ENCODE measurements at regions not wholly inside any gene's neighbourhood (a gene's known extent, or its start where the extent isn't known, plus 50 kb on each side); places are given as distances from the start of the nearest gene placed in this dataset.

DNA sequence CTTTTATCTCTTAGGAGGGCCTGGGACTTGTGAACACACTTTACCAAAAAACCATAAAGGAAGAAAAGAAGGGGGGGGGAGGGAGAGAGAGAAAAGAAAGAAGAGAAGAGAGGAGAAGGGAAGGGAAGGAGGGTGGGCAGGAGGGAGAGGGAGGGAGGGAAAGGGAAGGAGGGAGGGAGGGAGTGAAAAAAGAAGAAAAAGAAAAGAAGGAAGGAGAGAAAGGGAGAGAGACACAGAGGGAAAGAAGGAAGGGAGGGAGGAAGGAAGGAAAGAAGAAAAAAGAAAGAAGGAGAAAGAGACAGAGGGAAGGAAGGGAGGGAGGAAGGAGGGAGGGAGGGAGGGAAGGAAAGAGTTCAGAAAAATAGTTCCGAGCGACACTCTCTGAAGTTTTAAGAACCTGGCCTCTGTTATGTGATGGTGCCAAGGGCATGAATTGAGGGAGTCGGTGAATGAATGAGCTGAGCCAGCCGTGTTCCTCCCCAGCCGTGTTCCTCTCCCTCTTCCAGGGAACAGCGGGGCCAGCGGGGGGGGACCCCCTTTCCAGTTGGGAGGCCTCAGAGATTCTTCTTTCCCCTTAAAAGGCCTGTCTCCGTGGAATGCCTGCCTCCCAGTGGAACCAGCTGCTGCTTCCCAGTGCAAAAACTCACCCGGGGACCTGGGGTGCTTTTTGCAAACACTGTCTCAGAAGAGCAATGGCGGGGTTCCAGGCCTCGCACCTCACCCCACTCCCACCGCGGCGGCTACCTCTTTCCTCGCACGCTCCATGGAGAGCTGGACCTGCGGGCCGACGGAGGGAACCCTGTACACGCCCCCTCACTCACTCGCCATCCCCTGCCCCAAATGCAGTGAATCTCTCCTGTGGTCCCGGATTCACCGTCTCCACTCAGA, 84.1 kb downstream of the FOXL3 start:
- H4K20me1 ChIP-seq (ENCODE audit: control insufficient read depth, insufficient read depth) = no peaks in the 10 kb centered on the region
- no peaks in the 10 kb centered on the region for H3K27me3 ChIP-seq (replicated peaks in 1 of 2; ENCODE audit: control insufficient read depth in 2 of 2, insufficient read depth in 2 of 2, low read length in 1 of 2)
- H3K79me2 ChIP-seq (ENCODE audit: control insufficient read depth, insufficient read depth, low read length) = no peaks in the 10 kb centered on the region
- no peak overlapping the region for H3K4me3 ChIP-seq
- FAIRE-seq (no peak), ATAC-seq (no peak), DNase-seq (ENCODE audit: low read depth, low spot score) (no peak)
- no peak overlapping the region for H3K4me2 ChIP-seq (ENCODE audit: control insufficient read depth, insufficient read depth)
- H3K9ac ChIP-seq (ENCODE audit: control insufficient read depth, insufficient read depth, low read length) = no peak overlapping the region
- in situ Hi-C loops (cut with MboI) = no loop called here
- intact Hi-C loops (cut with micrococcal nuclease; ENCODE audit: unreplicated experiment) = no loop called here
- no peaks in the 10 kb centered on the region for H3K36me3 ChIP-seq (ENCODE audit: control insufficient read depth in 2 of 2, insufficient read depth in 2 of 2, low read length in 1 of 2)
- BruUV-seq (replicated peaks) = no TSS peak
- no peaks in the 10 kb centered on the region; the same call in 2 of the 3 replicates for H3K9me3 ChIP-seq (replicated peaks; ENCODE audit: control insufficient read depth, insufficient read depth, low read length)
- ChIA-PET SMC1A (ENCODE audit: uncharacterized antibody, unreplicated experiment) (no interaction called here), CTCF (no interaction called here), POLR2A (no interaction called here), RAD21 (ENCODE audit: unreplicated experiment) (no interaction called here)
- 61% methylated on average over 23 of the region's 23 CpGs for WGBS (ENCODE audit: insufficient coverage, insufficient replicate concordance, low lambda C conversion rate, missing lambda C conversion rate)
- no peaks in the 10 kb centered on the region for H3K4me1 ChIP-seq (ENCODE audit: control insufficient read depth, insufficient read depth, low read length)
- no peak overlapping the region for H3K27ac ChIP-seq (ENCODE audit: control insufficient read depth, insufficient read depth)
- no peak overlapping the region for H2AFZ ChIP-seq (ENCODE audit: control insufficient read depth, low read depth, low read length)
- TF ChIP-seq JUND (IDR thresholded peaks at IDR 0.05; ENCODE audit: low read depth, low read length) = no peak
- no peak for TF ChIP-seq TCF3 (IDR thresholded peaks at IDR 0.05; ENCODE audit: borderline replicate concordance, insufficient read depth, low read depth, low read length)
- no peak for TF ChIP-seq HDAC2 (IDR thresholded peaks at IDR 0.05)
- no peak for TF ChIP-seq ETV6 (conservative IDR thresholded peaks at IDR 0.05 in 1 of 2, IDR thresholded peaks at IDR 0.05 in 1 of 2; ENCODE audit: borderline replicate concordance in 1 of 2, low read depth in 1 of 2)
- TF ChIP-seq, protein P1, sequence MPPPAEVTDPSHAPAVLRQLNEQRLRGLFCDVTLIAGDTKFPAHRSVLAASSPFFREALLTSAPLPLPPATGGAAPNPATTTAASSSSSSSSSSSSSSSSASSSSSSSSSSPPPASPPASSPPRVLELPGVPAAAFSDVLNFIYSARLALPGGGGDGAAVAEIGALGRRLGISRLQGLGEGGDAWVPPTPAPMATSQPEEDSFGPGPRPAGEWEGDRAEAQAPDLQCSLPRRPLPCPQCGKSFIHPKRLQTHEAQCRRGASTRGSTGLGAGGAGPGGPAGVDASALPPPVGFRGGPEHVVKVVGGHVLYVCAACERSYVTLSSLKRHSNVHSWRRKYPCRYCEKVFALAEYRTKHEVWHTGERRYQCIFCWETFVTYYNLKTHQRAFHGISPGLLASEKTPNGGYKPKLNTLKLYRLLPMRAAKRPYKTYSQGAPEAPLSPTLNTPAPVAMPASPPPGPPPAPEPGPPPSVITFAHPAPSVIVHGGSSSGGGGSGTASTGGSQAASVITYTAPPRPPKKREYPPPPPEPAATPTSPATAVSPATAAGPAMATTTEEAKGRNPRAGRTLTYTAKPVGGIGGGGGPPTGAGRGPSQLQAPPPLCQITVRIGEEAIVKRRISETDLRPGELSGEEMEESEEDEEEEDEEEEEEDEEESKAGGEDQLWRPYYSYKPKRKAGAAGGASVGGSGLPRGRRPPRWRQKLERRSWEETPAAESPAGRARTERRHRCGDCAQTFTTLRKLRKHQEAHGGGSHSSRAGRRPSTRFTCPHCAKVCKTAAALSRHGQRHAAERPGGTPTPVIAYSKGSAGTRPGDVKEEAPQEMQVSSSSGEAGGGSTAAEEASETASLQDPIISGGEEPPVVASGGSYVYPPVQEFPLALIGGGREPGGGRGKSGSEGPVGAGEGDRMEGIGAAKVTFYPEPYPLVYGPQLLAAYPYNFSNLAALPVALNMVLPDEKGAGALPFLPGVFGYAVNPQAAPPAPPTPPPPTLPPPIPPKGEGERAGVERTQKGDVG (CRISPR knock-in tag; IDR thresholded peaks at IDR 0.05) = no peak
- no peak for TF ChIP-seq NR2C2 (IDR thresholded peaks at IDR 0.05; ENCODE audit: borderline replicate concordance, control insufficient read depth, insufficient read length, low read depth)
- no peak for TF ChIP-seq MEF2A (IDR thresholded peaks at IDR 0.05; ENCODE audit: insufficient read depth, low read depth, low read length)
- no peak for TF ChIP-seq CBX3 (IDR thresholded peaks at IDR 0.05; ENCODE audit: borderline replicate concordance, low read depth)
- TF ChIP-seq RB1 (IDR thresholded peaks at IDR 0.05; ENCODE audit: borderline replicate concordance) = no peak
- TF ChIP-seq, protein P2, sequence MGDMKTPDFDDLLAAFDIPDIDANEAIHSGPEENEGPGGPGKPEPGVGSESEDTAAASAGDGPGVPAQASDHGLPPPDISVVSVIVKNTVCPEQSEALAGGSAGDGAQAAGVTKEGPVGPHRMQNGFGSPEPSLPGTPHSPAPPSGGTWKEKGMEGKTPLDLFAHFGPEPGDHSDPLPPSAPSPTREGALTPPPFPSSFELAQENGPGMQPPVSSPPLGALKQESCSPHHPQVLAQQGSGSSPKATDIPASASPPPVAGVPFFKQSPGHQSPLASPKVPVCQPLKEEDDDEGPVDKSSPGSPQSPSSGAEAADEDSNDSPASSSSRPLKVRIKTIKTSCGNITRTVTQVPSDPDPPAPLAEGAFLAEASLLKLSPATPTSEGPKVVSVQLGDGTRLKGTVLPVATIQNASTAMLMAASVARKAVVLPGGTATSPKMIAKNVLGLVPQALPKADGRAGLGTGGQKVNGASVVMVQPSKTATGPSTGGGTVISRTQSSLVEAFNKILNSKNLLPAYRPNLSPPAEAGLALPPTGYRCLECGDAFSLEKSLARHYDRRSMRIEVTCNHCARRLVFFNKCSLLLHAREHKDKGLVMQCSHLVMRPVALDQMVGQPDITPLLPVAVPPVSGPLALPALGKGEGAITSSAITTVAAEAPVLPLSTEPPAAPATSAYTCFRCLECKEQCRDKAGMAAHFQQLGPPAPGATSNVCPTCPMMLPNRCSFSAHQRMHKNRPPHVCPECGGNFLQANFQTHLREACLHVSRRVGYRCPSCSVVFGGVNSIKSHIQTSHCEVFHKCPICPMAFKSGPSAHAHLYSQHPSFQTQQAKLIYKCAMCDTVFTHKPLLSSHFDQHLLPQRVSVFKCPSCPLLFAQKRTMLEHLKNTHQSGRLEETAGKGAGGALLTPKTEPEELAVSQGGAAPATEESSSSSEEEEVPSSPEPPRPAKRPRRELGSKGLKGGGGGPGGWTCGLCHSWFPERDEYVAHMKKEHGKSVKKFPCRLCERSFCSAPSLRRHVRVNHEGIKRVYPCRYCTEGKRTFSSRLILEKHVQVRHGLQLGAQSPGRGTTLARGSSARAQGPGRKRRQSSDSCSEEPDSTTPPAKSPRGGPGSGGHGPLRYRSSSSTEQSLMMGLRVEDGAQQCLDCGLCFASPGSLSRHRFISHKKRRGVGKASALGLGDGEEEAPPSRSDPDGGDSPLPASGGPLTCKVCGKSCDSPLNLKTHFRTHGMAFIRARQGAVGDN (IDR thresholded peaks at IDR 0.05) = no peak
- TF ChIP-seq, protein P3, sequence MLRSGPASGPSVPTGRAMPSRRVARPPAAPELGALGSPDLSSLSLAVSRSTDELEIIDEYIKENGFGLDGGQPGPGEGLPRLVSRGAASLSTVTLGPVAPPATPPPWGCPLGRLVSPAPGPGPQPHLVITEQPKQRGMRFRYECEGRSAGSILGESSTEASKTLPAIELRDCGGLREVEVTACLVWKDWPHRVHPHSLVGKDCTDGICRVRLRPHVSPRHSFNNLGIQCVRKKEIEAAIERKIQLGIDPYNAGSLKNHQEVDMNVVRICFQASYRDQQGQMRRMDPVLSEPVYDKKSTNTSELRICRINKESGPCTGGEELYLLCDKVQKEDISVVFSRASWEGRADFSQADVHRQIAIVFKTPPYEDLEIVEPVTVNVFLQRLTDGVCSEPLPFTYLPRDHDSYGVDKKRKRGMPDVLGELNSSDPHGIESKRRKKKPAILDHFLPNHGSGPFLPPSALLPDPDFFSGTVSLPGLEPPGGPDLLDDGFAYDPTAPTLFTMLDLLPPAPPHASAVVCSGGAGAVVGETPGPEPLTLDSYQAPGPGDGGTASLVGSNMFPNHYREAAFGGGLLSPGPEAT (IDR thresholded peaks at IDR 0.05; ENCODE audit: low read depth) = no peak

All from GM12878 (cell line).